ENCODE measurements at regions not wholly inside any gene's neighbourhood (a gene's known extent, or its start where the extent isn't known, plus 50 kb on each side); places are given as distances from the start of the nearest gene placed in this dataset.

DNA sequence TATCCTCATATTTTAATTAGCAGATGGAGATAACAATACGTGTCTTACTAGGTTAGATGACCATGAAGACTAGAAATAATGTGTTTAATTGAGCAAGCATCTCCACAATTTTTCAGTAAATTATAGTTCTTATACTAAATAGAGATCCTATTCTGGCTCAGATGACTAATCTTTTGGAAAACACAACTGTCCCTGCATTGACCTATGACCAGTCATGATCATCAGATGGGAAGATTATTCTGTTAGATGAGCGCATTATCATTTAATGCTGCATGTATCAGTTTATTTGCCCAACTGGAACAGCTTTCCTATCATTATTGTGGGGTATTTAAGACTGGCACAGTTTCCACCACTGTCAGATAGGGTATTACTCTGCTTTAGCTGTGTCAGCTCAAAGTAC is 185.5 kb downstream of the MOXD1 start:
- Histone ChIP-seq H3K4me2 (replicated peaks; ENCODE audit: low read depth, low read length, poor library complexity, severe bottlenecking) (no peak overlapping the region), H2AFZ (ENCODE audit: insufficient read depth, low read depth, low read length, poor library complexity, severe bottlenecking) (no peak overlapping the region), H3K79me2 (ENCODE audit: control insufficient read depth, insufficient read depth, low read length) (no peaks in the 10 kb centered on the region), H3K36me3 (replicated peaks in 1 of 2; ENCODE audit: control extremely low read depth in 1 of 2, control insufficient read depth in 1 of 2, extremely low read depth in 1 of 2, insufficient read depth in 2 of 2, low read length in 1 of 2) (no peaks in the 10 kb centered on the region), H3K27me3 (replicated peaks in 1 of 4; ENCODE audit: control extremely low read depth in 1 of 4, control insufficient read depth in 3 of 4, insufficient read depth in 4 of 4, low read length in 3 of 4) (no peaks in the 10 kb centered on the region), H4K20me1 (ENCODE audit: control insufficient read depth, insufficient read depth, low read length, poor library complexity, severe bottlenecking) (no peaks in the 10 kb centered on the region), H3K4me1 (ENCODE audit: control insufficient read depth in 2 of 2, insufficient read depth in 2 of 2, low read length in 2 of 2) (no peaks in the 10 kb centered on the region), H3K4me3 (ENCODE audit: control extremely low read depth in 1 of 5, extremely low read depth in 1 of 5, insufficient read depth in 1 of 5, low read depth in 2 of 5, low read length in 4 of 5) (no peak overlapping the region), H3K27ac (ENCODE audit: low read length in 2 of 2) (no peak overlapping the region), H3K9me3 (ENCODE audit: control extremely low read depth in 1 of 3, control insufficient read depth in 2 of 3, insufficient read depth in 1 of 3, low read length in 2 of 3) (no peaks in the 10 kb centered on the region), H3K9ac (ENCODE audit: low read length) (no peak overlapping the region)
- Mint-ChIP-seq H3K9me3 (ENCODE audit: insufficient read depth) (no peaks in the 10 kb centered on the region), H3K27ac (no peak overlapping the region), H3K27me3 (peaks cover 14% of the 10 kb centered on the region), H3K4me3 (no peak overlapping the region), H3K4me1 (no peaks in the 10 kb centered on the region)
- ATAC-seq (ENCODE audit: low read depth) = no peak
- 100% methylated on average over 1 of the region's 2 CpGs for WGBS (ENCODE audit: insufficient coverage)
- intact Hi-C loops (cut with micrococcal nuclease) = no loop called here
- no peak for DNase-seq
- POLR2A ChIA-PET = no interaction called here
- CTCF ChIA-PET = interaction anchor here (0.5 to 5.8 kb wide), 7 partner anchors 15 to 607 kb away, joined by 3 to 88 read pairs (median 4); no protein-coding TSS in a partner anchor
- TF ChIP-seq EZH2 (IDR thresholded peaks at IDR 0.05; ENCODE audit: borderline replicate concordance, insufficient read depth, low read depth, low read length, poor library complexity, severe bottlenecking) = no peak
- TF ChIP-seq, protein P1, sequence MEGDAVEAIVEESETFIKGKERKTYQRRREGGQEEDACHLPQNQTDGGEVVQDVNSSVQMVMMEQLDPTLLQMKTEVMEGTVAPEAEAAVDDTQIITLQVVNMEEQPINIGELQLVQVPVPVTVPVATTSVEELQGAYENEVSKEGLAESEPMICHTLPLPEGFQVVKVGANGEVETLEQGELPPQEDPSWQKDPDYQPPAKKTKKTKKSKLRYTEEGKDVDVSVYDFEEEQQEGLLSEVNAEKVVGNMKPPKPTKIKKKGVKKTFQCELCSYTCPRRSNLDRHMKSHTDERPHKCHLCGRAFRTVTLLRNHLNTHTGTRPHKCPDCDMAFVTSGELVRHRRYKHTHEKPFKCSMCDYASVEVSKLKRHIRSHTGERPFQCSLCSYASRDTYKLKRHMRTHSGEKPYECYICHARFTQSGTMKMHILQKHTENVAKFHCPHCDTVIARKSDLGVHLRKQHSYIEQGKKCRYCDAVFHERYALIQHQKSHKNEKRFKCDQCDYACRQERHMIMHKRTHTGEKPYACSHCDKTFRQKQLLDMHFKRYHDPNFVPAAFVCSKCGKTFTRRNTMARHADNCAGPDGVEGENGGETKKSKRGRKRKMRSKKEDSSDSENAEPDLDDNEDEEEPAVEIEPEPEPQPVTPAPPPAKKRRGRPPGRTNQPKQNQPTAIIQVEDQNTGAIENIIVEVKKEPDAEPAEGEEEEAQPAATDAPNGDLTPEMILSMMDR (IDR thresholded peaks at IDR 0.05) = no peak

DNA sequence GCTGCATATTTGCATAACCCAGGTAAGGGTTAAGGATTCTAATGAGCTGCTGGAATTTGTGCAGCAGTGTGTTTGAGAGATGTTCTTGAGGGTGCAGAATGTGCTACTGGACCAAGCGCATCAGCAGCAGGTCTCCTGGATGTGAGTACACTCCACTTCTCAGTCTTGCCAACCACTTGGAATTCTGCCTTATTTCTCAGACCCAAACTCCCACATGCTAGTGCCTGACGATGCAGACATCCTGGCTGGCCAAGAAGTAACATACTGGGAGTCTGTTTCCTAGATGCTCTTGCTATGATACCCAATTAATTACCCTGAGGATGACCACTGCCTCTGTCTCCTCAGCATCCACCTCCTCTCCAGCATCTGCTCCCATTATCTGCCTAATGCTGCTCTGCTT is 186.6 kb downstream of the MOXD1 start:
- Mint-ChIP-seq H3K9me3 (ENCODE audit: insufficient read depth) (no peaks in the 10 kb centered on the region), H3K27ac (no peak overlapping the region), H3K27me3 (peaks cover 20% of the 10 kb centered on the region), H3K4me1 (no peaks in the 10 kb centered on the region), H3K4me3 (no peak overlapping the region)
- 80% methylated on average over 2 of the region's 2 CpGs for WGBS (ENCODE audit: insufficient coverage)
- TF ChIP-seq EZH2 (IDR thresholded peaks at IDR 0.05; ENCODE audit: borderline replicate concordance, insufficient read depth, low read depth, low read length, poor library complexity, severe bottlenecking) = no peak
- TF ChIP-seq, protein P1 (IDR thresholded peaks at IDR 0.05) = no peak
- Histone ChIP-seq H3K9ac (ENCODE audit: low read length) (no peak overlapping the region), H3K27ac (ENCODE audit: low read length in 2 of 2) (no peak overlapping the region), H3K27me3 (replicated peaks in 1 of 4; ENCODE audit: control extremely low read depth in 1 of 4, control insufficient read depth in 3 of 4, insufficient read depth in 4 of 4, low read length in 3 of 4) (no peaks in the 10 kb centered on the region), H2AFZ (ENCODE audit: insufficient read depth, low read depth, low read length, poor library complexity, severe bottlenecking) (no peak overlapping the region), H3K4me2 (replicated peaks; ENCODE audit: low read depth, low read length, poor library complexity, severe bottlenecking) (no peak overlapping the region), H3K4me3 (ENCODE audit: control extremely low read depth in 1 of 5, extremely low read depth in 1 of 5, insufficient read depth in 1 of 5, low read depth in 2 of 5, low read length in 4 of 5) (no peak overlapping the region), H3K4me1 (ENCODE audit: control insufficient read depth in 2 of 2, insufficient read depth in 2 of 2, low read length in 2 of 2) (no peaks in the 10 kb centered on the region), H3K79me2 (ENCODE audit: control insufficient read depth, insufficient read depth, low read length) (no peaks in the 10 kb centered on the region), H3K36me3 (replicated peaks in 1 of 2; ENCODE audit: control extremely low read depth in 1 of 2, control insufficient read depth in 1 of 2, extremely low read depth in 1 of 2, insufficient read depth in 2 of 2, low read length in 1 of 2) (no peaks in the 10 kb centered on the region), H3K9me3 (ENCODE audit: control extremely low read depth in 1 of 3, control insufficient read depth in 2 of 3, insufficient read depth in 1 of 3, low read length in 2 of 3) (peaks cover 0 to 9% (median 0%) of the 10 kb centered on the region in 3 donors), H4K20me1 (ENCODE audit: control insufficient read depth, insufficient read depth, low read length, poor library complexity, severe bottlenecking) (no peaks in the 10 kb centered on the region)
- DNase-seq (no peak), ATAC-seq (ENCODE audit: low read depth) (no peak)
- ChIA-PET POLR2A (no interaction called here), CTCF (interaction anchor here (0.7 to 5.8 kb wide), 3 partner anchors 48 to 299 kb away, joined by 4 to 88 read pairs (median 11); no protein-coding TSS in a partner anchor)
- intact Hi-C loops (cut with micrococcal nuclease) = no loop called here

Measured in B cell (primary cell).